ENCODE measurements at regions not wholly inside any gene's neighbourhood (a gene's known extent, or its start where the extent isn't known, plus 50 kb on each side); places are given as distances from the start of the nearest gene placed in this dataset.
"Not testable (repeated sequence)": the region's sequence is repeated elsewhere in the genome, so short reads cannot be mapped to it uniquely, and the experiment has no call there.

DNA sequence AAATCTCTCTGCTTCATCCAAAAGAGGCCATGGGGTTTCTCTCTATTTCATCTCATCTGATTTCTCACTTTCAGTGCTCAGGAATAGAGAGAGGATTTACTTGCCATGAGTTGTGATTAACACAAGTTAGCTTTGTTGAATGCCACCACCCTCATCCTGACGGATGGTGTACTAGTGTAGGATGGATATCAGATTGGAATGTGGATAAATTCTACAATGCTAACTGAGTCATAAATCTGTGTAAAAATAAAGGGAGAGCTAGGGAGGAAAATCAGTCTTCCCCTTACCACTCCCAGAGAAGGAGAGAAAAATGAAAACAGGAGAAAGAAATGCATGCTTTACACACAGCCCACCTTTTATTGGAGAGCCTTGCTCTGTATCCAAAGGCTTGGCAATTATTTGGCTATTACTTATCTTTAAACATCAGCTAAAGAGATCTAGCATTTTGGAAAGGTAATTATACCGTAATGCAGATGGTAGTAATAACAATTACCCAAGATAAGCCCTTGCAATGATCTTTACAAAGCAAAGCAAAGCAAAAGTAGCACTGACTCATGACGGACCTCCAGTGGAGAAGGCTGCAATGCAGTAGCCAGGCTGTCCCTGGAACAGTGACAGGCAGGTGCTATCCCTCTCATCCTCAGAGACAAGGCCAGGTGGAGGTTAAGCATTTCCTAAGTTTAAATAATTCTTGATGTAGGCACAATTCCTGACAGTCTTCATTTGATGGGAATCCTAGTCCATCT lies 306.3 kb upstream of the PPARGC1A start:
- no peak for DNase-seq

DNA sequence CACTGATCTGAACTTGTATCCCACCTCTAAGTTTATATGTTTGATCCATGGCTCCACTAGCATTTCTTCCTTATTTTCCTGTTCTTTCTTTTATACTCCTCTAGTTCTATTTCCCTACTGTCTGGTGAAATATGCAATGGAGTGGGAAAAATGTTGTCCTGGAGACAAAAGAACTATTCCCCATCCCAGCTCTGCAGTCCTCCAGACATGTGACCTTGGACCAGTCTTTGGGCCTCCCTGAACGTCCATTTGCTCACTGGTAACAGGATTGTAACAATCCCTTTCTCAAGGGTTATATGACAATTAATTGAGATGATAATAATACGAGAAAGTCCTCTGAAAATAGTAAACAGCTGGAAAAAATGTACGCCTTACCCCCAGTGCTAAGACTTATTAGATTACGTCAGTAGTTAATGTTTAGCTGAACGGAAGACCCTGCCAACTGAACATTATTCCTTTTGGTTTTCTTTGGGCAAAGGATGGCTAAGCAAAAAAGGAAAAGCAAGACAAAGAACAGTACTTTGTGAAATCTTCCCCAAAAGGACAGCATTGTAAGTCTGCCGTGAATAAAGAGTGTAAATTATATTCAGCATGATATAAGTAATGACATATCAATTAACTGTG lies 302.3 kb upstream of the PPARGC1A start:
- DNase-seq: no peak

DNA sequence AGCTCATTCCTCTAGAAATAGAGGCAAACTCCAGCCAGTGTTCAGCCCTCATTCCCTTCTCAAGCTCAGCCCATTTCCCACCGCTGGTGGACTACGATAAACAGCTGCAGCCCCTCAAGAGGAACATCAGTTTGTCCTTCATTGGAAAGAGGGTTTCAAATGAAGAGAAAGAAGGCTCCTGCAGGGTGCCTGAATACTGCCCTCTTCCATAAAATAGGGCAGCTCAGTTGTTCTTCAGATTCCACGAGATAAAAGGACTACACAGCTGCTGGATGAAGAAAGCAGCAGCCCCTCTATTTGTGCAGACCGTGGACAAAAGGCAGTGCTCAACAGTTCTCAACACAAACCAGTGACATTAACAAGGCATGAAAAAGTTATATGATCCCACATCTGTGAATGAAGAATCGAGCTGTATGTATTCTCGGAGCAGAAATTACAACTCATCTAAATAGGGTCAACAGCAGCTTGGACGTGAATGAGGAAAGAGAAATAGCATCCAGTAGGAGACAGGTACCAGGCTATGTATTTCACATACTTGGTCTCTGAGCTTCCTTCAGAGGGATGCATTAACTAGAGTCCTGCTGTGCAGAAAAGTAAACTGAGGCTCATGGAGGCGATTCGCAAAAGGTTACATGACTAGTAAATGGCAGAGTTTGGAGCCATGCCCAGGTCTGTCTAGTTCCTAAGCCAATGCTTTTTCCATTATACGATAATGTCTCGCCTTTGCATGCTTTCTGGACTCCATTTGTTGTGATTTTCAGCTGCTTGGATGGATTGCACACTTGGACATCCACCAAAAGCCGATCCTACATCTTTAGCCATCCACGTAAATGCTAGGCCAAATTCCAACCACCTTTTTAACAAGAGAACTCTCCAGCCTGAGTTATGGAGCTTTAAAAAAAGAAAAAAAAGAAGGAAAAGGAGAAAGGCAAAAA lies 301.2 kb upstream of the PPARGC1A start:
- DNase-seq: no peak

DNA sequence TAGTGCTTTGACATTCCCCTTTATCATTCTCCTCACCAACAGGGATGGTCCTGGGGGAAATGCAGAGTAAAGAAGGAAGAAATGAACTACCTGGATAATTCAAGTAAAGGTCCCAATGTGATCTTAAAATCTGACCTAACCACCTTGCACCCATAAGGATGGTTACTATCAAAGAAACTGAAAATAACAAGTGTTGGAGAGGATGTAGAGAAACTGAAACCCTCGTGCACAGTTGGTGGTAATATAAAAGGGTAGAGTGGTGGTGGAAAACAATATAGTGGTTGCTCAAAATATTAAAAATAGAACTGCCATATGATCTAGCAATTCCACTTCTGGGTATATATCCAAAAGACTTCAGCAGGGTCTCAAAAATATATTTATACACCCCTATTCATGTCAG lies 298.6 kb upstream of the PPARGC1A start:
- DNase-seq: no peak

DNA sequence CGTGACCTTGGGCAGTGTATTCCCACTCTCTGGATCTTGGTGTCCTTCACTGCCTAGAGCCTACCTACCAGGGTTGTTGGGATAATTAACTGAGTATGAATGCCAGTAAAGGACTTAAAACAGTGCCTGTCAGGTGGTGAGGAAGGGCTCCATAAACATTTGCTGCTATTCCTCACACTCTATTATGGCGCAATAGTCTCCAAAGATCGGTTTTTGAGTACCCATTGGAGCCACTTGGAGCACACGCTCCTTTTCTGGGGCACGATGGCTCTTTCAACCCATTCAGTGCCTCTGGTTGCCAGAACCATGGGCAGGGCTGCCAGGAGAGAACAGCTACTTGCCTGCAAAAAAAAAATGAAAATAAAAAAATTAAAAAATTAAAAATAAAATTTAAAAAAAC lies 296.6 kb upstream of the PPARGC1A start:
- DNase-seq: no peak

DNA sequence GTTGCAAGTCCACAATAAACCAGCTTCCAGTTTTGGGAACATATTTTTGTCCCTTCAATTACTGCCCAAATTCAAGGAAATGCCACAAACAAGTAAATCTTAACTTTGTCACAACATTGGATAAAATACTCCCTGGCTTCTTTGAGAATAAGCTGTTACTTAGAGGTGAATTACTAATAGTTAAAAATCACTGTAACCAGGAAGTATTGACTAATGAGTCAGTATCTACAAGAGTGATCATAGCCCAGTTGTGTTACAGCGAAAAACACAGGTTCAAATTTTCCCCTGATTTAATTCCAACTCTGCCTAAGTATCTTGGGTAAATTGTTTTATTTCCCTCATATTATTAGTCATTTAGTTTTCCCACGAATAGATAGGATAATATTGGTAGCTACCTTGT lies 291.2 kb upstream of the PPARGC1A start:
- no peak for DNase-seq

DNA sequence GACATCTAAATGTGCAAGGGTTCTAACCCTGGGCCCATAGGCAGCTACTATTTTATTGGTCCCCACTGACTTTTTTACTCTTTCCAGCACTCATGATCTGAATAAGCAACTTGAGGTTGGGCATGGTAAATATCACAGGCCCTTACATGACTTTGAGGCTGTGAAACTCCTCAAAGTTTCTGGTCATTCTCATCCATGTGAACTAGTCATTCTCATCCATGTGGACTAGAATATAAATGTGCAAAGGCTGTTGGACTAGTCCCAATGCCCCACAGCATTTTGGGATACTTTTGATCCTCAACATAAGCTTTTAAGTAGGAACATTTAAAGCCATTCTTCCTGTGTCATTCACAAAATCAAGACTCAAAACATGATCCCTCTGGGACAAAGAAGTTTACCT lies 290.7 kb upstream of the PPARGC1A start:
- DNase-seq: no peak

DNA sequence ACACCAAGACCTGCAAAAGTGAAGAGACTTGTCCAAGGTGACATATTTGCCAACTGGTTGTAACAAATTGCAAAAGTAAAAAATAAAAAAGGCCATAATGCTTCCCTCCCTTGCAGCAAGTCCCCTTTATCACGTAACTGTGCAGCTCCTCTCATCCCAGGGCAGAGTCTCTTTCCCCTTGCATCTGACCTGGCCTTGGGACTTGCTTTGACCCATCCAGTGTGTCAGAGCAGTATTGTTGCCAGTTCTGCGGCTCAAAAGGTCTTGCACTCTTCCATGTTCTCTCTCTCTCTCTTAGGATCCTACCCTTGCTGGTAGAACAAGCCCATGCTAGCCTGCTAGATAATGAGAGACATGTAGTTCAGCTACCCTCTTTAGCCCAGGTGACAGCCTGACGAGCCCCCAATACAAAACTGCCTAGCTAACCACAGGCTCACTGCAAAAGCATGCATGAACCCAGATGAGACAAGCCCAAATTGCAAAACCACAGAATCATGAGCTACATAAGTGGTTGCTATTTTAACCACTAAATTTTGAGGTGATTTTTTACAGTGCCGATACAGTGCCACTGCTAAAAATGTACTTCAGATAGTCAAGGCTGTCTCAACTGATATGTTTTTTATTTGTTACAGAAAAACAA lies 289.5 kb upstream of the PPARGC1A start:
- no peak for DNase-seq

DNA sequence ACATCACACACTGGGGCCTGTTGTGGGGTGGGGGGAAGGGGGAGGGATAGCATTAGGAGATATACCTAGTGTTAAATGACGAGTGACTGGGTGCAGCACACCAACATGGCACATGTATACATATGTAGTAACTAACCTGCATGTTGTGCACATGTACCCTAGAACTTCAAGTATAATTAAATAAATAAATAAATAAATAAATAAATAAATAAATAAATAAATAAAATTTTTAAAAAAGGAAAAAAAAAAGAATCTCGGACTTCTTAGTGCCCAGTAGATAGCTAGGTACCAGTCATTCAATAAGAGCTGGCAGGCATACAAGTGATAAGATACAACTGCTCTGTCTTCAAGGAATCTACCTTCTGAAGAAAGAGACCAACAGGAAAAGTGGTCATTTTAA lies 287.6 kb upstream of the PPARGC1A start:
- DNase-seq: not testable (repeated sequence)

DNA sequence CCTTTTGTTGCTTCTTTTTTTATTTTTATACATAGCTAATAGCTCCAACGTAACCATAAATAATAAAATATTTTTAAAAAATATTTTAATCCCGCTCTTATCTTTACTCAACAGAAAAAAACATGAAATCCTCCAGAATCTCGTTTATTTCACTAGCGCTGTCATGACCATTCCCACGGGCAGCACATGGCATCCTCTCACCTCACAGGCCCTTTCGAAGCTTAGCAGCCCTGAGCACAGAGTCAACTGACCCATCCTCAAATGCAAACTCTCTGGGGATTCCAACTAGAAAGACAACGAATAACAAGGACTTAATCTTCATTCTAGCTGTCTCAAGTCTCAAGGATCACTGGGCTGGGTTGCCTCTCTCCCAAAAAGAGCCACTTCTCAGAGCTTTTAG lies 285.9 kb upstream of the PPARGC1A start:
- DNase-seq: no peak

DNA sequence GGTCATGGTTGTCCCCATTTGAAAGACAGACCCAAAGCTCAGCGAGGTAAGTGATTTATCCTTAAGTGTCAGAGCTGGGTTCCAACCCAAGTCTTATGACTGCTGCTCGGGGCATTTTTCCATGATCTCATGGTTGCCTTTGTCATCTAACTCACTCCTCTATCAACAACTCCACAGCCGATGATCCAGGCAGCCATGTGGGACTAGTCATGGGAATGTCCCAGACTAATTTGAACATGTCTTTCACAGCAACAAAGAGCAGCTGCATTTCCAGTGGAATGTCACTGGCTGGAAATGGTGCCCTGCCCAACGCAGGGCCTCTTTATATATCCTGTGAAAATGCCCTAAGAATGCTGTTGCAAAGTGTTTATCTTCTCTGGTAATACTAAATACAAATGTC lies 284.8 kb upstream of the PPARGC1A start:
- DNase-seq: no peak

DNA sequence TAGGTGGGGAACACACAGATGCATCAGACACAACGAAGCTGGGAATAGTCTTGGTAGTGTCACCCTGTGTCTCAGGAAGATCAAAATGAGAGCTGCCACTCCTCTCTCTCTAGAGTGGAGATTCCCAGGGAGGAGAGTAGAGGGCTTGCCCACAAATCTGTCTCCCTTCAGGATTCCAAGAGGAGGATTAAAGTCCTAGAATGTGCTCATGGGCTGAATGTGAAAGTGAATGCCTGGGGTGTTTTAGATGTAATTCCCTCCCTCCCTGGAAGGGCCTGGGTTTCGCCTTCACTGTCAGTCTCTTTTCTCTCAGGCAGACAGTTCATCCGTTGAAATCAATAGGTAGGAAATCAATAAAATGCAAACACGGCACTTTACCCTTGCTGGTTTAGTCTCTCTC lies 282.6 kb upstream of the PPARGC1A start:
- no peak for DNase-seq

DNA sequence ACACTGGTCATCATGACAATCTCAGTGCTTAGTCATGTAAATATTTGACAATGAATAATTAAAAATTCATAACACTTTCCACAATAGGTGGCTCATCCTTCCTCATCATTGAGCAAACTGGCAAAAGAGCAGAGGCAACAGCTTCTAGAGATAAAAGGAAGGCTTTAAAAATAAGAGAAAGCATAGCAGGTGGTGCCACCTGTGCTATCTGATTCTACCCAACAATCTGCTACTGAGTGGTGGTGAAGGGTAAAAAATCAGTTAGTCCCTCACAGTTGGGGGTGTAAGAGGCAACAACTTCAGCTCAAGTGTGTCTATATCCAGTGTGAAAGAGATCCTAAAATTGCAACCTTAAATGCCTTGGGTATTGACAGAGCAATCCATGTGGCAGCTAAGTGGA lies 280.1 kb upstream of the PPARGC1A start:
- DNase-seq: no peak

DNA sequence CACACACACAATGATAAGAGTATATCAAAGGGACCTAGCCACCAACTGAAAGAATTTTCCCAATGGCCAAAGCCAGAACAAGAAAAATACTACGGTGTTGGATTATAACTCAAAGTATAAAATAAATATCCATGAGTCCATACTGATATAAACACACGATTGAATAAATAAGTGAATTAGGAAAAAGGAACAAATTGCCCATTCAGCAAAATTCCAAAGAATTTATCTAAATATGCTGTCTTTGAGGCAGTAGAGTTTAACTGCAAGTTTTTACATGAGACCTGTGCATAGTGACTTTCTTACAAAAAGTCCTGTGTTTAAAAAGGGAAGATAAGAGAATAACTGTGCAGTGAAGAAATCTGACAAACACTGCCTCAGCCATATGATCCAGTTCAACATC lies 278.8 kb upstream of the PPARGC1A start:
- no peak for DNase-seq

DNA sequence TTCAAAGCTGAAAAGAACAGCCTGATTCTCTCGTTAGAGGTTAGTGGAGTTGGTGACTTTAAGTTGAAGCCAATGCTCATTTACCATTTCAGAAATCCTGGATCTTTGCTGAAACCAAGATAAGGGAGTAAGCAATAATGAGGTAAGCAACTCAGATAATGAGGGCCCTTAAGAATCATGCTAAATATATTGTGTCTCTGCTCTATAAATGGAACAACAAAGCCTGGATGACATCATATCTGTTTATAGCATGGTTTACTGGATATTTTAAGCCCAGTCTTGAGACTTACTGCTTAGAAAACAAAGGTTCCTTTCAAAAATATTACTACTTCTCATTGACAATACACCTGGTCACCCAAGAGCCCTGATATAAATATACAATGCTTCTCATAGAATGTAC lies 276.7 kb upstream of the PPARGC1A start:
- no peak for DNase-seq

DNA sequence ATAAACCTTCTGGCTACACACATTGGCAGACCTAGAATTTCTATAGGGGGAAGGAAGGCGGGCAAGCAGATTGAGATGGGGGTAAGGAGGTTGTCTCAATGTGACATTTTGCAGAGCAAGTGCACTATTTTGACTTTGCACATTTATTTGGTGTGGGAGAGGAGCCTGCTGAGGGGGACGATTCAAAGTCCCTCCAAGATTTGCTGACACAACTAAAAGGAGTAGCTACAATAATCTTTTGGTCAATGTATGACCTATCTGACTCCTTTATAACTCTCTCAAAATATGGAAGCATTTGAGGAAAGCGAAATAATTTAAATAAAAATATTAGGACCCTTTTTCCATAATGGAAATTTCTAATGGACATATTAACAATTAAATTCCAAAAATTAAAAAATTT lies 274.9 kb upstream of the PPARGC1A start:
- no peak for DNase-seq

DNA sequence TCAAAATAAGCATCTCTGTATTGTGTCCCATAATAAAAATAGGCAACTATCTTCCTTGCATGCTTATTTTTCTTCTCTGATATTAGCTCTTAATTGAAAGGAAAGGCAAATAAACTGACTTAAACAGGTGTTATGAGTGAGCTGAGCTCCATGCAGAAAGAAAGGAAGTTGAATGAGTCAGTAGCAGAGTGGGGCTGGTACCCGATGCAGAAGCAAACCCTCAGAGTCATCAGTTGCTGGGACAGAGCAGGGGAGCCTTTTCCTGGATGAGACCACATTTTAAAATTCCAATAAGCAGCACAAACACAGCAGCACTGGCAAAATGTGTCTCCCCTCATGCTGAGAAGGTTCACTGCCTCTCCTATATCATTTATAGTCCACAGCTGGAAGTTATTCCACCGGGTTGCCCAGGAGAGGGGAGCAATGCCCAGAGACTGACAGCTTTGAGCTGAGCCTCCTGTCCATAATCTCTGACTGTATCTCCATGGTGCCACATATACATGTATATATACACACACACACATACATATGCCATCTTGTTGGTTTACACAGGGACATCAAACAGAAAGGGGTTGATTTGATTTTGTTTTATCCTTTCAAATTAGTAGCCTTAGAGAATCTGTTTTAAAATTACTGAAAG lies 274.3 kb upstream of the PPARGC1A start:
- DNase-seq: no peak

DNA sequence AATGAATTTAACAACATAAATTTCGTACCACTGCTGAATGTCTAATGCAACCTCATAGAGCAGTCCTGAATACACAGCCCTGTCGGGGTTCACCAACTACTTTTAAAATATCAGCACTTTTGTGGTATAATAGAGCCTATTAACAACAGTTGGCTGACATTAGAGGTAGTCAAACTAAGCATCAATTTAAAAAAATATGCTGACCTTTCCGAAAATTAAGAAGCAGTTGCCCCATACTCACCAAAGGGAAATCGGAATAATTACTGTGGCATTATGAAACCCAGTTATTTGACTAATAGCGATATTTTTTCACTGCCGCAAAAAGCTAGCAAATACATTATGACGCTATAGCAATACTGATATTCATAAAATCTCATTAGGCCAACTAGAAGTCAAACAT lies 273.5 kb upstream of the PPARGC1A start:
- DNase-seq: no peak

DNA sequence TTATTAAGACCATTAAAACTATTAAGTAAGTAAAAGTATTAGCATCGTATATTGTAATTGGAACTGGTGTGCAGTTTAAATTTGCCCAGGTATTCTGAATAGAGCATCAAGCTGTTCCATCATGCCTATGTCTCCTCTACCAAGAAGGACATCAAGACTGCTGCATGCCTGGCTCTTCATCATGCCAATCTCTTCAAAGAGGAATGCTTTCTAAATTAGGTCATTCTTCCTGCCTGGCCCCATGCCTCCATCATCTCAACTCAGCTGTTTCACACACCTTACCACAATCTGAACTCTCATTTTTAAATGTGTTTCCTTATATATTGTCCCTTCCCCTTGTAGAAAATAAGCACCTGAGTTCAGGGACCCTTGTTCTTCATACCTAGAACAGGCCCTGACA lies 270.5 kb upstream of the PPARGC1A start:
- no peak for DNase-seq

DNA sequence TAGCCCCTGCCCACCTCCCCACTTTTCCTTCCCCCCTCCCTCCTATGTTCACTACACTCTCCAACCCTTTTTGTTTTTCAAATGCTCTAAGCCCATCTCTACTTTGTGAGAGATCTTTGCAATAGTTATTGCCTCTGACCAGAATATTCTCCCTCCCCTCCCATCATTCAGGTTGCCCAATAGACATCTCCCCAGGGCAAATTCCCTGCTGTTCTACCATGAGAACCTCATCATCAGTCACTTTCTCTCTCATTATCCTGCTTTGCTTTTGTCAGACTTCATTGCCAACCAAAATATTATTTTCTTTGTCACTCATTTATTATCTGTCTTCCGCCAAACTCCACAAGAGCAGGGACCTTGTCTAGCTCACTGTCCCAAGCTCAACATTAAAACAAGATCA lies 268.2 kb upstream of the PPARGC1A start:
- DNase-seq: no peak

DNA sequence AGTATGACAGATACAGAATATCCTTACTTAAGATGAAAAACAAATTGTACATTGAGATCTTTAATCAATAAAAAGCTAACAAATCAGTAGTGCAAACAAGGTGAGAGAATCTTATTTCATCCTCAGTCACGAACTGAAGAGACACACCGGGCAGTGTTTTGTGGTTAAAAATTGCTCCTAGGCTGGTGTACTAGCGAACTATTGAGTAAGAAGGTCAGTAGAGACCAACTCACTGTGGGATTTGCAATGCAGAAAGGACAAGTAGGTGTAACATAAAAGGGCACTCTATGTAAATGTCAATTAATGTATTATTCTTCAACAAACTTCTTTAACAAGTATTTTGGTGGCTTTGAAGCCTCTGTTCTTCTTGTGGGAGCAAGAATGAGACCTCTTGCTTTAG lies 260.2 kb upstream of the PPARGC1A start:
- DNase-seq: no peak

DNA sequence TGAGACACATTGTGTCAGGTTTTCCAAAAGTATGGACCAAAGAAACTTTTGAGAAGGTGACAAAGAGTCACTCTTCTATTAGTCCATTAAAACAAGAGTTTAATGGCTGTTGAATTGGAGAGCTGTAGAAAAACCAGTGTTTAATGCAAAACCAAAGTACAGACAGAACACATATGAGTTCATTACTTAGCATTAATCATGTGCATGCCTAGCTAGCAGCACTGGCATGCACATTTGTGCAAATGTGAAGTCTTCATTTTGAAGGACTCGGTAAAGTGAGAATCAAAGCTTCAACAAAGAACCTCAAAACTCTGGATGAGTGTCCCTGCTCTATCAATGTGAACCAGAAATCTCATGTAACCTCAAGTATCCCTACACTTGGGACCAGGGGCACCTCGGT lies 256.3 kb upstream of the PPARGC1A start:
- DNase-seq: no peak

DNA sequence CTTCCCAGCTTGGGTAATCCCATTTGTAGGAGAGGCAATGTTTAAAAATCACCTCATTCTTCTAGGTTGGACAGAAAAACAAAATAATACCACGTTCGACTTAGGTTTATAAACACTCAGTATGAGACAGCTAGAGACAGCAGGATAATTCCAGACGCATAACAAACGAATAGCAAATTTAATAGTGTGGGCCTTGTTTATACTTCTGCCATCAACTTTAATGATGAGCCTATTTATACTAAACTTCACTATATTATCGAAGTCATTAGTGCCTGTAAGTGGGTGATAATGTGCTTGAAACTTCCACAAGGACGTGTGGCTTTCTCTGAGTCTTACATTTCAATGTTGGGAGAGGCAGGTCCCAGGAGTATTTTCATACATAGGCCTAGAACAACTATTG lies 255.7 kb upstream of the PPARGC1A start:
- no peak for DNase-seq
